GM12864 (cell line): ENCODE measurements at regions not wholly inside any gene's neighbourhood (a gene's known extent, or its start where the extent isn't known, plus 50 kb on each side); places are given as distances from the start of the nearest gene placed in this dataset.

ENCODE experiments used
- DNase-seq: peaks from one replicate; pipeline ENCODE4 v3.0.0-alpha.2; 2011; ENCODE audit warnings: low read depth
- H3K4me3 ChIP-seq: 2 replicates; pipeline ENCODE4 v1.5.1; 2011; ENCODE audit warnings: mild to moderate bottlenecking, low read depth, low read length, control low read depth
- CTCF ChIP-seq: IDR thresholded peaks from 2 replicates; pipeline ENCODE4 v1.5.1; 2011; ENCODE audit warnings: low read depth, mild to moderate bottlenecking, moderate library complexity, low read length, control low read depth, inconsistent platforms; ENCODE audit errors: missing control alignments

- no peak for TF ChIP-seq CTCF
- no peak overlapping the region for H3K4me3 ChIP-seq
- no peak for DNase-seq
Measured at GRCh38 chr4:34878961-34879360, 1365.4 kb downstream of the ARAP2 start.

GRCh38 chr4:34880246-34880645, 1364.1 kb downstream of the ARAP2 start:
- no peak for DNase-seq
- no peak overlapping the region for H3K4me3 ChIP-seq
- no peak for TF ChIP-seq CTCF

GRCh38 chr4:34891892-34892291, 1352.4 kb downstream of the ARAP2 start:
- H3K4me3 ChIP-seq: no peak overlapping the region
- DNase-seq: no peak
- TF ChIP-seq CTCF: no peak

- no peak for TF ChIP-seq CTCF
- H3K4me3 ChIP-seq: no peak overlapping the region
- no peak for DNase-seq
Measured at GRCh38 chr4:34893382-34893781, 1350.9 kb downstream of the ARAP2 start.

GRCh38 chr4:34920032-34920431, 1324.3 kb downstream of the ARAP2 start:
- no peak for DNase-seq
- TF ChIP-seq CTCF: no peak
- H3K4me3 ChIP-seq: no peak overlapping the region

GRCh38 chr4:34921391-34921790, 1322.9 kb downstream of the ARAP2 start:
- H3K4me3 ChIP-seq: no peak overlapping the region
- no peak for DNase-seq
- no peak for TF ChIP-seq CTCF

GRCh38 chr4:34922325-34922724, 1322.0 kb downstream of the ARAP2 start:
- DNase-seq: no peak
- TF ChIP-seq CTCF: no peak
- no peak overlapping the region for H3K4me3 ChIP-seq
